SK-N-SH (cell line): ENCODE measurements at regions not wholly inside any gene's neighbourhood (a gene's known extent, or its start where the extent isn't known, plus 50 kb on each side); places are given as distances from the start of the nearest gene placed in this dataset.

Experiments used
- CTCF ChIA-PET: fragments of 300-600, 350-600 bp; formaldehyde crosslinking; extraction: SDS; loops from one replicate; lab custom pipeline; 2021; lab: Yijun Ruan, JAX
- POLR2A ChIA-PET: fragments of 350-600 bp; sonication (Branson Sonifier 250); formaldehyde crosslinking; extraction: SDS; loops from one replicate; lab custom pipeline; 2020; ENCODE audit warnings: antibody characterized with exemption, inconsistent platforms; lab: Yijun Ruan, JAX
- DNase-seq: peaks from one replicate; pipeline ENCODE4 v3.0.0; 2012
- H2AFZ ChIP-seq: fragments of 200-600 bp; sonication (generic); 2 replicates; pipeline ENCODE4 v1.8.1; 2016; ENCODE audit warnings: antibody characterized with exemption, mild to moderate bottlenecking, low read depth
- H3F3A ChIP-seq: fragments of 200-600 bp; sonication (generic); replicated peaks from 2 replicates; pipeline ENCODE3; 2016; ENCODE audit warnings: antibody characterized with exemption, mild to moderate bottlenecking; ENCODE audit not compliant: insufficient read depth
- H3K27ac ChIP-seq, 2 experiments: fragments of 200-500 bp in 1 of 2; fragments of 200-600 bp in 1 of 2; sonication (Bioruptor generic) in 1 of 2; sonication (generic), shearing (Covaris generic) in 1 of 2; 2 replicates each; pipeline versions ENCODE4 v1.5.1 to v1.6.1; 2014 to 2016; ENCODE audit warnings: low read depth in 2 of 2, inconsistent platforms in 1 of 2, low read length in 1 of 2, mild to moderate bottlenecking in 1 of 2, mixed read lengths in 1 of 2
- H3K27me3 ChIP-seq: fragments of 200-600 bp; sonication (generic), shearing (Covaris generic); 2 replicates; pipeline ENCODE4 v1.6.1; 2016; ENCODE audit warnings: mixed run types; ENCODE audit not compliant: insufficient read depth
- H3K36me3 ChIP-seq, 2 experiments: fragments of 200-500 bp in 1 of 2; fragments of 200-600 bp in 1 of 2; sonication (Bioruptor generic) in 1 of 2; sonication (generic) in 1 of 2; replicated peaks in 1 of 2; 2 replicates each; pipeline versions ENCODE3 to v1.5.1; 2014 to 2016; ENCODE audit warnings: low read length in 1 of 2, mild to moderate bottlenecking in 1 of 2; ENCODE audit not compliant: insufficient read depth in 2 of 2, control insufficient read depth in 1 of 2
- H3K4me1 ChIP-seq, 2 experiments: fragments of 200-500 bp in 1 of 2; fragments of 200-600 bp in 1 of 2; sonication (Bioruptor generic) in 1 of 2; sonication (generic), shearing (Covaris generic) in 1 of 2; 2 replicates each; pipeline versions ENCODE4 v1.5.1 to v1.6.1; 2014 to 2016; ENCODE audit warnings: low read depth in 1 of 2, low read length in 1 of 2, mixed run types in 1 of 2; ENCODE audit not compliant: insufficient read depth in 2 of 2, control insufficient read depth in 1 of 2
- H3K4me2 ChIP-seq: fragments of 200-600 bp; sonication (generic), shearing (Covaris generic); 2 replicates; pipeline ENCODE4 v1.6.1; 2017; ENCODE audit warnings: mixed run types
- H3K4me3 ChIP-seq, 2 experiments: fragments of 200-500 bp in 1 of 2; fragments of 200-600 bp in 1 of 2; sonication (Bioruptor generic) in 1 of 2; sonication (generic), shearing (Covaris generic) in 1 of 2; 2 replicates each; pipeline versions ENCODE4 v1.5.1 to v1.8.1; 2014 to 2016; ENCODE audit warnings: low read depth in 2 of 2, inconsistent platforms in 1 of 2, low read length in 1 of 2, mild to moderate bottlenecking in 1 of 2, mixed read lengths in 1 of 2, moderate library complexity in 1 of 2
- H3K79me2 ChIP-seq: fragments of 200-600 bp; sonication (generic); 2 replicates; pipeline ENCODE4 v1.8.1; 2017; ENCODE audit warnings: mild to moderate bottlenecking; ENCODE audit not compliant: insufficient read depth
- H3K9ac ChIP-seq: fragments of 200-600 bp; sonication (generic); 2 replicates; pipeline ENCODE4 v1.6.1; 2017; ENCODE audit warnings: mixed run types
- H3K9me2 ChIP-seq: fragments of 200-600 bp; sonication (generic); 2 replicates; pipeline ENCODE4 v1.6.1; 2017; ENCODE audit warnings: mixed run types
- H3K9me3 ChIP-seq: fragments of 200-600 bp; sonication (generic); 2 replicates; pipeline ENCODE4 v1.6.1; 2017; ENCODE audit warnings: mixed run types, mild to moderate bottlenecking, moderate library complexity
- H4K20me1 ChIP-seq: fragments of 200-600 bp; sonication (generic); 2 replicates; pipeline ENCODE4 v1.6.1; 2017; ENCODE audit warnings: mild to moderate bottlenecking, mixed run types; ENCODE audit not compliant: insufficient read depth
- FOXJ3 ChIP-seq: sonication (generic); formaldehyde crosslinking; IDR thresholded peaks from 2 replicates; pipeline ENCODE4 v1.5.1; 2020; ENCODE audit warnings: mild to moderate bottlenecking, missing genetic modification reagents
- FOXM1 ChIP-seq: IDR thresholded peaks from 2 replicates; pipeline ENCODE4 v1.4.0; 2012; ENCODE audit warnings: low read depth, mild to moderate bottlenecking
- GABPA ChIP-seq: IDR thresholded peaks from 2 replicates; pipeline ENCODE4 v1.4.0; 2012; ENCODE audit warnings: low read depth, mild to moderate bottlenecking
- JUND ChIP-seq: IDR thresholded peaks from 2 replicates; pipeline ENCODE4 v1.4.0; 2012
- MXI1 ChIP-seq: IDR thresholded peaks from 2 replicates; pipeline ENCODE4 v1.6.1; 2012; ENCODE audit warnings: mild to moderate bottlenecking, low read depth, low read length, improper control_type of control experiment
- NFIC ChIP-seq: IDR thresholded peaks from 2 replicates; pipeline ENCODE4 v1.4.0; 2012; ENCODE audit warnings: borderline replicate concordance
- RFX5 ChIP-seq: IDR thresholded peaks from 2 replicates; pipeline ENCODE4 v1.6.1; 2012; ENCODE audit warnings: mild to moderate bottlenecking, improper control_type of control experiment, low read length
- RXRA ChIP-seq: IDR thresholded peaks from 2 replicates; pipeline ENCODE4 v1.4.0; 2012; ENCODE audit warnings: low read depth, mild to moderate bottlenecking, borderline replicate concordance
- SMC3 ChIP-seq: IDR thresholded peaks from 2 replicates; pipeline ENCODE4 v1.6.1; 2012; ENCODE audit warnings: low read depth, low read length, improper control_type of control experiment
- TAF1 ChIP-seq: IDR thresholded peaks from 2 replicates; pipeline ENCODE4 v1.6.1; 2012; ENCODE audit warnings: low read depth, mild to moderate bottlenecking, low read length, moderate library complexity, borderline replicate concordance
- TCF12 ChIP-seq: IDR thresholded peaks from 2 replicates; pipeline ENCODE4 v1.4.0; 2012
- WGBS: methylation state at CpG from one replicate; pipeline ENCODE4 v1.1.6; 2017; ENCODE audit warnings: low lambda C conversion rate; 5-methylcytosine and 5-hydroxymethylcytosine counted together
- TF ChIP-seq, protein P1 (sequence below): fragments of 150-350 bp; IDR thresholded peaks from 2 replicates; pipeline ENCODE4 v1.6.1; 2017; ENCODE audit warnings: antibody characterized with exemption, low read length, low read depth, borderline replicate concordance
- TF ChIP-seq, protein P2 (sequence below): IDR thresholded peaks from 2 replicates; pipeline ENCODE4 v1.4.0; 2012; ENCODE audit warnings: low read depth, borderline replicate concordance

DNA sequence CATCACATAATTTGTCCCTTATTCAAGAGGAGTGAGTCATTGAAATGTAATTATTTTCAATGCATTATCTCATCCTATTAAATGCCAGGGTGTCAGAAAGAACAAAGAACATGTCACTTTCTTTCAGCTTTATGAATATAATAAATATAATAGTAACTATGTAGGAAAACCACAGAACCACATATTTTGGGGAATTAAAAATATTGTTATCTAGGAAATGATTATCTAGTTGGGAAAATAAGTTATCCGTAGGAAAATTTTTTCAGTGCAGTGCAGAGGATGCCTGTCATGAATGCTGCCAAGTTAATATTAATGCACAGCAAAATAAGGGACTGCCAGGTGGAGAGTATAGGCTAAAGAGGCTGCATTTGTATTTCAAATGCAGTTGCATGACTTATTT, 844.8 kb downstream of the MAT2B start:
- Histone ChIP-seq H3K4me1 (peaks cover 9 to 20% of the 10 kb centered on the region in 2 experiments; a peak in 2 of 4 replicates), H3K27ac (no peak overlapping the region), H3K4me2 (no peak overlapping the region), H3K79me2 (no peaks in the 10 kb centered on the region), H3K9me2 (no peaks in the 10 kb centered on the region), H3K4me3 (no peak overlapping the region), H3K36me3 (no peaks in the 10 kb centered on the region), H3K27me3 (no peaks in the 10 kb centered on the region), H2AFZ (no peak overlapping the region), H3K9me3 (no peaks in the 10 kb centered on the region), H3K9ac (no peak overlapping the region), H4K20me1 (no peaks in the 10 kb centered on the region), H3F3A (peaks cover 3% of the 10 kb centered on the region)
- 57% methylated on average over 1 of the region's 1 CpG for WGBS
- ChIA-PET CTCF (no interaction called here), POLR2A (no interaction called here)
- no peak for TF ChIP-seq MXI1
- TF ChIP-seq TCF12 = peak; percentile 12; the same call in 1 of the 2 replicates
- no peak for DNase-seq

DNA sequence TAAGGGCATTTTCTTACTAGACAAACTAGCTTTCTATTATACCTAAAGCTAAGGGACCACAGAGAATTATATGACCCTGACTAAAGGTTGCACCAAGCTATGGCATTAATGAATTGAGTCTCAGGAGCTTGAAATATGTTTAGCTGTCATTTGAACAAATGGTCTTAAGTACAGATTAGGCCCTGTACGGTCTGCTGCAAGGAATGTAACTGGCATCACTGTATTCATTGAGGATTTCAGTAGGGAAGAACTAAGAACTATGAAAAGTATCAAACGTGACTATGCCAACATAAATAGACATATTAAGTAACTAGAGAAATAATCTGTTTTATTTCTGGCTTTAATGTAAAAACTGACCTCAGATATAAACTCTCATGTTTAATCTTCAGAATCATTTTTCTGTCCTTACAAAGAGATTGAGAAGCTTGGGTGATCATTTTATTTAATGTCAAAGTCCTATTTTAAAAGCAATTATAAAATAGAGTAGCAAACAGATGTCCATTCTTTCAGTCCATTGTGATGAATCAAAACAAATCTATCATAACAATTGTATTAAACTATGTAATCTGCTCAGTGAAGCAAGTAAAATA, 845.9 kb downstream of the MAT2B start:
- H3K9ac ChIP-seq = no peak overlapping the region
- no peak overlapping the region for H3K27ac ChIP-seq
- DNase-seq = no peak
- no peaks in the 10 kb centered on the region for H3K27me3 ChIP-seq
- H3K36me3 ChIP-seq = no peaks in the 10 kb centered on the region
- WGBS = 50% methylated on average over 2 of the region's 2 CpGs
- H4K20me1 ChIP-seq = no peaks in the 10 kb centered on the region
- H3K4me3 ChIP-seq = no peak overlapping the region
- ChIA-PET POLR2A (no interaction called here), CTCF (no interaction called here)
- H3K4me2 ChIP-seq = no peak overlapping the region
- no peaks in the 10 kb centered on the region for H3K9me2 ChIP-seq
- H3K9me3 ChIP-seq = no peaks in the 10 kb centered on the region
- TF ChIP-seq, protein P1, sequence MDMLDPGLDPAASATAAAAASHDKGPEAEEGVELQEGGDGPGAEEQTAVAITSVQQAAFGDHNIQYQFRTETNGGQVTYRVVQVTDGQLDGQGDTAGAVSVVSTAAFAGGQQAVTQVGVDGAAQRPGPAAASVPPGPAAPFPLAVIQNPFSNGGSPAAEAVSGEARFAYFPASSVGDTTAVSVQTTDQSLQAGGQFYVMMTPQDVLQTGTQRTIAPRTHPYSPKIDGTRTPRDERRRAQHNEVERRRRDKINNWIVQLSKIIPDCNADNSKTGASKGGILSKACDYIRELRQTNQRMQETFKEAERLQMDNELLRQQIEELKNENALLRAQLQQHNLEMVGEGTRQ = no peak
- no peak for TF ChIP-seq JUND
- no peak for TF ChIP-seq RFX5
- TF ChIP-seq TAF1 = no peak
- TF ChIP-seq FOXM1 = no peak
- TF ChIP-seq NFIC = no peak
- no peak for TF ChIP-seq FOXJ3 (CRISPR knock-in tag)
- TF ChIP-seq RXRA = no peak
- TF ChIP-seq GABPA = no peak
- TF ChIP-seq, protein P2, sequence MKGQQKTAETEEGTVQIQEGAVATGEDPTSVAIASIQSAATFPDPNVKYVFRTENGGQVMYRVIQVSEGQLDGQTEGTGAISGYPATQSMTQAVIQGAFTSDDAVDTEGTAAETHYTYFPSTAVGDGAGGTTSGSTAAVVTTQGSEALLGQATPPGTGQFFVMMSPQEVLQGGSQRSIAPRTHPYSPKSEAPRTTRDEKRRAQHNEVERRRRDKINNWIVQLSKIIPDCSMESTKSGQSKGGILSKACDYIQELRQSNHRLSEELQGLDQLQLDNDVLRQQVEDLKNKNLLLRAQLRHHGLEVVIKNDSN = no peak
- TF ChIP-seq SMC3 = no peak
- H2AFZ ChIP-seq = no peak overlapping the region
- peaks cover 9 to 17% of the 10 kb centered on the region in 2 experiments; a peak in 2 of 4 replicates for H3K4me1 ChIP-seq
- H3F3A ChIP-seq = peaks cover 3% of the 10 kb centered on the region
- no peaks in the 10 kb centered on the region for H3K79me2 ChIP-seq
